GM19395 (cell line): ENCODE measurements at regions not wholly inside any gene's neighbourhood (a gene's known extent, or its start where the extent isn't known, plus 50 kb on each side); places are given as distances from the start of the nearest gene placed in this dataset.

Experiments used
- ATAC-seq: cut with Tn5 transposase; IDR thresholded peaks from one replicate; pipeline ENCODE4 v1.9.1; 2021; ENCODE audit warnings: mild to moderate bottlenecking, moderate library complexity; ENCODE audit not compliant: unreplicated experiment

GRCh38 chr18:29313312-29313711, 1136.4 kb upstream of the CDH2 start:
- no peak for ATAC-seq

GRCh38 chr18:29311580-29311979, 1134.7 kb upstream of the CDH2 start:
- ATAC-seq, result no peak

GRCh38 chr18:29309366-29309765, 1132.4 kb upstream of the CDH2 start:
- no peak for ATAC-seq

- ATAC-seq, result no peak
Observed at GRCh38 chr18:29307982-29308381, 1131.1 kb upstream of the CDH2 start.

GRCh38 chr18:29307231-29307630, 1130.3 kb upstream of the CDH2 start:
- ATAC-seq, result no peak

GRCh38 chr18:29305516-29305915, 1128.6 kb upstream of the CDH2 start:
- ATAC-seq, result no peak

- no peak for ATAC-seq
Observed at GRCh38 chr18:29301048-29301447, 1124.1 kb upstream of the CDH2 start.

GRCh38 chr18:29285471-29285870, 1108.5 kb upstream of the CDH2 start:
- ATAC-seq, result no peak

- ATAC-seq, result no peak
Observed at GRCh38 chr18:29271501-29271900, 1094.6 kb upstream of the CDH2 start.

GRCh38 chr18:29259838-29260237, 1082.9 kb upstream of the CDH2 start:
- no peak for ATAC-seq

GRCh38 chr18:29254123-29254522, 1077.2 kb upstream of the CDH2 start:
- ATAC-seq, result no peak

GRCh38 chr18:29251681-29252080, 1074.8 kb upstream of the CDH2 start:
- ATAC-seq, result no peak

GRCh38 chr18:29250843-29251242, 1073.9 kb upstream of the CDH2 start:
- ATAC-seq, result no peak

- no peak for ATAC-seq
Observed at GRCh38 chr18:29250259-29250658, 1073.3 kb upstream of the CDH2 start.

- ATAC-seq, result no peak
Observed at GRCh38 chr18:29248805-29249204, 1071.9 kb upstream of the CDH2 start.

GRCh38 chr18:29241199-29241598, 1064.3 kb upstream of the CDH2 start:
- no peak for ATAC-seq

GRCh38 chr18:29234751-29235150, 1057.8 kb upstream of the CDH2 start:
- ATAC-seq, result no peak

GRCh38 chr18:29226213-29226612, 1049.3 kb upstream of the CDH2 start:
- no peak for ATAC-seq

GRCh38 chr18:29225351-29225750, 1048.4 kb upstream of the CDH2 start:
- no peak for ATAC-seq

- no peak for ATAC-seq
Observed at GRCh38 chr18:29218091-29218490, 1041.2 kb upstream of the CDH2 start.

GRCh38 chr18:29217124-29217915, 1040.4 kb upstream of the CDH2 start:
- ATAC-seq, result no peak

GRCh38 chr18:29198834-29199233, 1021.9 kb upstream of the CDH2 start:
- no peak for ATAC-seq

- ATAC-seq, result no peak
Observed at GRCh38 chr18:29196307-29196706, 1019.4 kb upstream of the CDH2 start.
